VCaP (cell line): ENCODE measurements at regions not wholly inside any gene's neighbourhood (a gene's known extent, or its start where the extent isn't known, plus 50 kb on each side); places are given as distances from the start of the nearest gene placed in this dataset.

ENCODE experiments used
- H3K27ac ChIP-seq: fragments of 450-650 bp; 2 replicates; pipeline ENCODE4 v1.5.1; 2017
- TF ChIP-seq, protein P1 (sequence below): fragments of 450-650 bp; conservative IDR thresholded peaks from 2 replicates; pipeline ENCODE4 v1.5.1; 2017; ENCODE audit warnings: mild to moderate bottlenecking, moderate library complexity

DNA sequence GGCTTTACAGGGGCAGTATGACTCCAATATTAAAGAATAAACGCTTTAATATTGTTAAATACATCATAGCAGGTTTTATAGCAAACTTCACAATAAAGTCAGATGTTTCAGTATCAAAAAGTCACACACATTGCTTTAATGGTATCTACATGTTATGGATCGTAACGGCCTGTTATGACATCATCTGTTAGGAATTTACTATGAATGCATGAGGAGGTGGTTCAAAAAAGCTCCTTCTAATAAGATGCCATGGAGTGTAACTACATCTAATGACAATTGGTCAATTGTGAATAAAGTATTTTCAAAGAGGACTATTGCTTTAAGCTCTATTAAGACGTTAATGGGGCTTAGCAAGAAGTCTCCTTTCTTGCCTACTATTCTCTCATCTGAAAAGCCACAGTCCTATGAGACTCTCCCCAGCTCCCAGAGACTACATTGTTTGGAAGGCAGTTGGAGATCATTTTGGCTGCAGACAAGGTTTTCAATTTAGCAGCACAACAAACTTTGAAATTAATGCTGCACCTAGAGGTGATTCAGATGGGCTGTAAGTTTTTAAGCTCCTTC, 300.7 kb upstream of the MEIS1 start:
- H3K27ac ChIP-seq = no peak overlapping the region

DNA sequence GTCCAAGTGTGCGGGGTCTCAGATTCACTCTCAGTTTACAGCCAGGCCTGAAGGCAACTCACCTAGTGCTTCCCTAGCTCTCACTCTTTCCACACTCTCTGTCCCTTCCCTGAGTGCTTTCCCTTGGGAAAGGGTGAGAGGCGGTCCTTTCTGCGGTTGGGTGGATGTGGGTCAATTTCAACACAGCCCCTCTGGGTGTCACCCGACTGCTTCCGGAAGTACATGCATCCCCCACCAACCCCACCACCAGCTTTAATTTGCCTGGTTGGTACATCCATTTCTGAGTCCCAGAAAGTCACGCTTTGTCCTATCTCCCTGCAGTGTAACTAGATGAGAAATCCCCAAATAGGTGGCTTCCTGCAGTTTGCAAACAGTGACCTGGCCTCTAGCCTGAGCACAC, 307.3 kb upstream of the MEIS1 start:
- H3K27ac ChIP-seq = no peak overlapping the region
- TF ChIP-seq, protein P1, sequence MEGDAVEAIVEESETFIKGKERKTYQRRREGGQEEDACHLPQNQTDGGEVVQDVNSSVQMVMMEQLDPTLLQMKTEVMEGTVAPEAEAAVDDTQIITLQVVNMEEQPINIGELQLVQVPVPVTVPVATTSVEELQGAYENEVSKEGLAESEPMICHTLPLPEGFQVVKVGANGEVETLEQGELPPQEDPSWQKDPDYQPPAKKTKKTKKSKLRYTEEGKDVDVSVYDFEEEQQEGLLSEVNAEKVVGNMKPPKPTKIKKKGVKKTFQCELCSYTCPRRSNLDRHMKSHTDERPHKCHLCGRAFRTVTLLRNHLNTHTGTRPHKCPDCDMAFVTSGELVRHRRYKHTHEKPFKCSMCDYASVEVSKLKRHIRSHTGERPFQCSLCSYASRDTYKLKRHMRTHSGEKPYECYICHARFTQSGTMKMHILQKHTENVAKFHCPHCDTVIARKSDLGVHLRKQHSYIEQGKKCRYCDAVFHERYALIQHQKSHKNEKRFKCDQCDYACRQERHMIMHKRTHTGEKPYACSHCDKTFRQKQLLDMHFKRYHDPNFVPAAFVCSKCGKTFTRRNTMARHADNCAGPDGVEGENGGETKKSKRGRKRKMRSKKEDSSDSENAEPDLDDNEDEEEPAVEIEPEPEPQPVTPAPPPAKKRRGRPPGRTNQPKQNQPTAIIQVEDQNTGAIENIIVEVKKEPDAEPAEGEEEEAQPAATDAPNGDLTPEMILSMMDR = no peak

More for the DNA sequence above, 300.7 kb upstream of the MEIS1 start:
- TF ChIP-seq, protein P1 = no peak

DNA sequence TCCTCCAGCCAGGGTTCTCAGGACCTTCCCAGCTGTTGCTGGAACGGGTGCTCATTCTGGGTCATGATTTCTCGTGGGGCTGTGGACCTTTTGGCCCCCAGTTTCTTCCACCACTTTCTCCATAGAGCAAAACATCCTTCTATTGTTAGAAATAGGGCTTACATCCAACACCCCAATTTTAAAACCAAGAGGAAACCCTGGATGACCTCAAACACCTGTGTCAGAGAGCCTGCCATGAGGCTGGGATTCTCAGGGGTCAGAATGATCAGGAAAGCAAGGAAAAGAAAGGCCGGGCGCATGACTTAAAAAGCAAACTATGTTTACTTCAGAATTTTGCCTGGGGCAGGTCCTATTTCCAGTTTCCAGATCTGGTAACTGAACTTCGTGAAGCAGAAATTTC, 307.9 kb upstream of the MEIS1 start:
- no peak overlapping the region for H3K27ac ChIP-seq
- TF ChIP-seq, protein P1 = no peak

DNA sequence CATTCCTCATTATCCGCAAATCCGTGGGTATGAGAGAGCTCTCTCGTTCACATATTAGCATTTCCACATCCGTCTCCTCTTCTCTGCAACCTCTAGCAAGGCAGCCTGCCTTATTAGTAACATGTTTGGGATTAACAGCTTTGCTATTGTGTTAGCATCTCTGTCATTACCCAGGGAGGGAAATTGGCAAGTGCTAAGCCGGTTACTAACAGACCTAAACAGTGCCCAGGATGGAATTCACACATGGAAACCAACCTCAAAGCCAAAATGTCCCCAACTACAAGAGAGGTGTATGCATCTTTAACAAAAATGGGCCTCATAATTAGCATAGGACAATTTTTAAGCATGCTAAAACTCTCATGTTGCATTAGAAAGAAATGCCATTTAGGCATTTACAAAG, 309.0 kb upstream of the MEIS1 start:
- no peak overlapping the region for H3K27ac ChIP-seq
- TF ChIP-seq, protein P1 = no peak

DNA sequence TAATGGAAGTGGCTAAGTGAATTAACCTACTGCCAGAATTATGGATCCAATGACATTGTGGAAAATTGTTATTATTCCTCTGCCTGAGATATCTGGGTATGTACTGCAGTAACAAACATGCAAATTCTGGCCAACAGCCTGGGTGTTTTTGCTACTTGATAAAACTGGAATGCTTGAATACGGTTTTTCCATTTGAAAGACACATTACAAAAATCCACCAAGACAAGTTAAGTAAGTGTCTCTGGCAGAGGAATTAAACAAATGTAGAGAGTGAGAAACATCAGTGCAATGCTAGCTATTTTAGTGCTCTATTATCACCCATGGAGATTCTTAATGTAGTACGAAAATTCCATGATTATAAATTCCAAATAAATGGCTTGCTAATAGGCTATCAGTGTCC, 312.4 kb upstream of the MEIS1 start:
- TF ChIP-seq, protein P1 = no peak
- H3K27ac ChIP-seq = no peak overlapping the region

DNA sequence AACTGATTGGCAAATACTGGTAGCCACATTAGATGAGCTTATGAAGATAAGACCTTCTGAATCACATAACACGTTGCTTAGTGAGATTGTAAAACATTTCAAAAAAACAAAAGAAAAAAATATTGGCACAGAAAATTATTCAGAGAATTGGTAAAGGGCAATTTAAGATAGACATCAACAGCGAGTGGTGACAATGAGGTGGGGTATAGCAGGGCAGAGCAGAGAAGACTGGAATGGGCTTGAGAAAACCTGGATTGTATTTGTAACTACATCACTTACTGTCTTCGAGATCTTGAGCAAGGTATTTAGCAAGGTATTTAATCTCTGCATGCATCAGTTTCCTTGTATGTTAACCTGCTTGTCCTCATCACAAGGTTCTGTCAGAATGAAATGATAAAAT, 313.0 kb upstream of the MEIS1 start:
- TF ChIP-seq, protein P1 = no peak

DNA sequence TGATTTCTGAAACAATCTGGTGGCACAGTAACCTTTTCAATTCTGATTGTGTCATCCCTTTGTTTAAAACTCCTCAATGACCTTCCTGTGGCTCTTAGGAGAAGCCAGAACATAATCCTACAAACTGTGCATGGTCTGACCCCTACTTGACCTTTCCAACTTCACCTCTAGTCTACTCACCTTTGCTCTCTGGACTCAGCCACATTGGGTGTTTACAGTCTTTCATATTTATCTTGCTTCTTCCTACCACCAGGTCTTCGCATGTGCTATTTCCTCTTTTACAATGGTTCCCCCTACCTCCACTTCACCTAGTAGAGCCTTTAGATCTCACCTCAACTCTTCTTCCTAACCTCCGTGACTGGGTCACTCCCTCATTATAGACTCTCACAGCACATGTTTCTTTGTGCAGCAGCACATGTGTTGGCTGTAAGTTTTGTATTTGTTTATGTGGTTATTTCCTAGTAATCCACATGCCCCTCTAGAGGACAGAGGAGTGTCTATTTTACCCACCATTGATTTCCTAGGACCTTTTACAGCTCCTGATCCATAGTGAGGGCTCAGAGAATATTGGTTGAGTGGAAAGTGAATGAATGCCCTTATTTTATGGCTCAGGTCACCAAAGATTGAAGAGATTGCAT, 320.8 kb upstream of the MEIS1 start:
- TF ChIP-seq, protein P1 = no peak
- no peak overlapping the region for H3K27ac ChIP-seq

More for the DNA sequence above, 313.0 kb upstream of the MEIS1 start:
- H3K27ac ChIP-seq = no peak overlapping the region
